GM12891 (cell line): ENCODE measurements at regions not wholly inside any gene's neighbourhood (a gene's known extent, or its start where the extent isn't known, plus 50 kb on each side); places are given as distances from the start of the nearest gene placed in this dataset.
A peak's percentile ranks its signal among the peaks of the same experiment; 100 is the strongest.
"Not testable (repeated sequence)": the region's sequence is repeated elsewhere in the genome, so short reads cannot be mapped to it uniquely, and the experiment has no call there.

ENCODE experiments used
- DNase-seq: peaks from one replicate; pipeline ENCODE4 v3.0.0; 2011; ENCODE audit warnings: low spot score; ENCODE audit not compliant: insufficient read length
- FAIRE-seq: peaks from 2 replicates; lab custom pipeline; 2011; peaks lifted over from hg19 to GRCh38; lab: Jason Lieb, UNC
- PAX5 ChIP-seq: IDR thresholded peaks from 2 replicates; pipeline ENCODE4 v1.6.1; 2011; ENCODE audit warnings: low read length, moderate library complexity, mild to moderate bottlenecking; ENCODE audit not compliant: insufficient read depth, severe bottlenecking
- POLR2A ChIP-seq: IDR thresholded peaks from 2 replicates; pipeline ENCODE4 v1.6.1; 2011; ENCODE audit warnings: low read depth, low read length, control low read depth
- POLR2AphosphoS5 ChIP-seq: IDR thresholded peaks from 2 replicates; pipeline ENCODE4 v1.6.1; 2011; ENCODE audit warnings: low read depth, low read length, control low read depth
- POU2F2 ChIP-seq: IDR thresholded peaks from 2 replicates; pipeline ENCODE4 v1.6.1; 2011; ENCODE audit warnings: low read depth, mild to moderate bottlenecking, control low read depth, low read length, moderate library complexity
- SPI1 ChIP-seq: IDR thresholded peaks from 2 replicates; pipeline ENCODE4 v1.6.1; 2011; ENCODE audit warnings: low read depth, low read length, control low read depth
- TAF1 ChIP-seq: IDR thresholded peaks from 2 replicates; pipeline ENCODE4 v1.6.1; 2011; ENCODE audit warnings: low read depth, low read length, control low read depth

DNA sequence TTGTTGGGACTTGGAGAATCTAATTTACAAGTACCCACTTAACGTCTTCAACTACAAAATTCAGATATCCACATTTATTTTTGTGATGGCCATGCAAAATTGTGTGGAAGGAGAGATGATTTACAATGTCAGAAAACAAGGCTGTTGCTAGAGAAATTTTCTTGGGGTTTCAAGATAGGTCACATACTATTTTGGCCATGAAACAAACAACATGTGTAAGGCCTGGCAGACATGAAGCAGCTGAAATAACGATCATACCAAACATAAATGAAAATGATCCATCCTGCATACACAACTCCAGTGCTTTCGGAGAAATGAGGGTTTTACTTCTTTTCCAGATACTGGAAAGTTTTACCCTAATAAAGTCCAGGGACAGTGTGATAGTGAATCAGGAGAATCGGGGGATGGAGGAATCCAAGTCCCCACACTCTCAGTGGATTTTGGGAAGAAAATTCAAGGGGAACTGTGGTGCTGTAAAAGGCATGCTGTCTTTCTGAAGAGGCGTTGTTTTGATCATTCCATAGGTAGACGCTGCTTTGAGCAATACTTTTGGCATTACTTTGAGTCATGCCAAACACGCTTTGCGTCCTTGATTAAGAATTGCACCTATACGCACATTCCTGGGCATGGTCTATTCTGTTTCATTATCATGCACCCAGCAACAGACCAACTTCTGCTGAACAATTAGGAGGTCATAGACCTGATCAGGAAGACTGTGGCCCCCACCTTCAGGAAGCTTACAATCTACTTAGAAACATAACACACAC lies 79.4 kb downstream of the POU3F3 start:
- TF ChIP-seq PAX5 = no peak
- TF ChIP-seq SPI1 = no peak
- no peak for TF ChIP-seq POU2F2
- no peak for TF ChIP-seq POLR2A
- no peak for TF ChIP-seq POLR2AphosphoS5
- no peak for TF ChIP-seq TAF1
- FAIRE-seq (no peak), DNase-seq (no peak)

DNA sequence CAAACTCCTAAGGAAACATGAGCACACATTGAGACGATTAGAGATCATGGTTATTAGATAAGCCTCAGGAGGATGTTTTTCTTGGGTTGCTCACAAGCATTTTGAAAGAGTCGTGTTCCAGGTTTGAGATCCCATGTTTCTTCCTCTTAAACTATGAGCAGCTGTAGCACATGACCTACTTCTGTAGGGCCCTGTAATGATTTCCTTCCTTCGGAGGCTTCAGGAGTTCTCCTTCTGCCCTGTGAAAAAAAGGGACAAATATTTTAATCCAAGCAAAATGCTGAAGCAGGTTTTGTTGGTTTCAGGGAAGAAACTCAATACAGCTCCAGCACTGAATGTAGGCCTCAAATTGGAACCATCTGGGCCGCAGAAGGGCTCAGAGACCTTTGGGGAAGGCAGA lies 82.6 kb downstream of the POU3F3 start:
- DNase-seq = no peak
- no peak for TF ChIP-seq PAX5
- TF ChIP-seq SPI1 = no peak
- no peak for TF ChIP-seq POLR2AphosphoS5
- no peak for TF ChIP-seq TAF1
- no peak for TF ChIP-seq POU2F2
- no peak for TF ChIP-seq POLR2A
- FAIRE-seq = no peak

DNA sequence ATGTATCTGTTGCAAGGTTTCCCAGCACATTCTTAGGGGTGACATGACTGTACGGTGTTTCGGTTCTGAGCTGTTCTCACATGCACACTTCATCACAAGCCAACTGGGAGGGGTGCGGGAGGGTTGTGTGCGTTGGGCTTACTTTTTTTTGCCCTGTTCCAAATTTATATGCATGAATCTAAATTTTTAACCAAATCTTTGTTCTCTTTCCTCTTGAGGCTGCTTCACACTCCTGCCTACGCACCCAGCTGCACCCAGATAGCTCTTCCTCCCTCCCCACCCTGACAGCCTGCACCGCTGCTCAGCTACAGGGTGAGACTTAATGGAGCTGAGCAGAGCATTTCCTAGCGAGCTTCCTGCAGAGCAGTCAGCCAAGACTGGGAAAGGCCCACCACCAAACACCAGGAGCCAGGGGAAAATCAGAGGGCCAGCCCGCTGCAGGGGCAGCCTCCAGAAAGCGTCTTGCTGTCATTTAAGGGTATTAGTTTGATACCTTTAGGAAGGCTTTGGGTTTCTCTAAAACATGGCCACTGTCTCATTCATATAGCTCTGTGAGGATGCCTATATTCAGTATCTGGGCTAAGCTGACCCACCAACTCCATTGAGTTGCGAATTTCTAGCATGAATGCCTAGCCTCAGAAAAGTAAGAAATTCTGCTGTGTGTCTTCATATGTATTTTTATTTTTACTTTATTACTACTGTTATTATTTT lies 84.5 kb downstream of the POU3F3 start:
- peak; percentile 90 for FAIRE-seq

DNA sequence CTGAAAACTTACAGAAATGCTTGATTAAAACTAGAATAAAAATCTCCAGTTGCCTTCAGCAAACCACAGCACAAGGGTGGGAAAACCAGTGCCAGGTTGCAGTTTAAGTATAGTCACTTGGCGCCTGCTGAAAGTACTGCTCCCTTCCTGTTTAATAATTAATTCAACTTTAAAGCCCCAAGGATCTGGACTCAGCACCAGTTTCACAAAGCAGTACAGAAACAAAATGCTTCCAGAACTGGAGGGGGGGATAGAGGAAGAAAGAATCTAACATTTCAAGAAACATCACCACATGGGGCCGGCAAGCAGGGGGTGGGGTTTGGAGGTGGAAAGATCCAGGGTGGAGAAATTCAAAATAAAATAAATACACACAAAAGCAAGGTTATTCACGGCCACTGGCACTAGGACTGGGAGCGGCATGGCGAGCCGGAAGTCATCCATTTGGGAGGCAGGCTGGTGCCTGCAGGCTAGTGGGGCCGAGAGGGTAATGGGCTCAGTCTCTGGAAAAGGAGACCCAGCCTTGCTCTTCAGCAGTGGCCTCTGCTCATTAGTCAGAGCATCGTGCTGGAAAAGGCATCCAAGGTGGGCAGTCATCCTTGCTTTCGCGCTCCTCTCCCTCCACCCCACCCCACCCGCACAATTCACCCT lies 85.8 kb downstream of the POU3F3 start:
- DNase-seq = no peak
- FAIRE-seq = no peak

More for the DNA sequence above, 84.5 kb downstream of the POU3F3 start:
- DNase-seq = peak; percentile 23
- TF ChIP-seq POLR2A (no peak), SPI1 (0 out of 2 replicates have a peak, but pooled peaks have one; percentile 7)

DNA sequence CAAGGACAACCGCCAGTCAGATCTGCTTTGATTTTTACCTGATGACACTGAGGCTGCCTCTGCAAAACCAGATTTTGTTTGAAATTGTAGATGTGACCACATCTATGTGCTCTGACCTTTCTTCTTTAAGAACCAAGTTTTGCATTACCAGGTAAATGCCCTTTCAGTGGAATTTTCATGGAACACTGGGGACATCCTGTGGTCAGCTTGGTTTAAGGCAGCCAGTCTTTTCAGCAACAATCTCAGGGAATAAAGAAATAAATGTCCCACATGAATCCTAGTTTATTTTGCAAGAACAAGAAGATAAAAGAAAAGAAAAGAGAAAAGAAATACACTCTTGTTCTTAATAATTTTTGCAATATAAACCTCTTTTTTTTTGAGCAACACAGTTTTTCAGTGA lies 90.6 kb downstream of the POU3F3 start:
- TF ChIP-seq PAX5 = no peak
- no peak for TF ChIP-seq POU2F2
- TF ChIP-seq POLR2A = no peak
- TF ChIP-seq POLR2AphosphoS5 = no peak
- no peak for TF ChIP-seq SPI1
- TF ChIP-seq TAF1 = no peak
- FAIRE-seq = no peak
- no peak for DNase-seq

More for the DNA sequence above, 85.8 kb downstream of the POU3F3 start:
- TF ChIP-seq POLR2AphosphoS5 (no peak), POLR2A (no peak), SPI1 (no peak), POU2F2 (no peak), PAX5 (no peak), TAF1 (no peak)

DNA sequence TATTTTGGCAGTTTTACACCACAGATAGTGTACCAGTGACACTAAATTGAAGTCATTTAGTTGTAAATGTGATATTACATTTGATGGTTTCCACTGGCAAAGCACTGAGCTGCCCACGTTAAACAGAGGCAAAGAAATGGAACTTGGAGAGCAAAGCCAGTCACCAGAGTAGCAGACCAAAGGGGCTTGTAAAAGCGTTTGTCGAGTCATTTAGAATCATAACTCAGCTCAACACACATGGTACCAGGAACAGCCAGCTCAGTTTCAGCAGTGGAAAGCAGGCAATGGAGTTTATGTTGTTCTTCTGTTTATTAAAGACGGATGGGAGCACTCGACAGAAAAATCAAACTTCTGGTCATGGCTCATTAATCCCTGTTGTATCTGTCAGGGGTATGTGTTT lies 91.2 kb downstream of the POU3F3 start:
- FAIRE-seq = no peak

DNA sequence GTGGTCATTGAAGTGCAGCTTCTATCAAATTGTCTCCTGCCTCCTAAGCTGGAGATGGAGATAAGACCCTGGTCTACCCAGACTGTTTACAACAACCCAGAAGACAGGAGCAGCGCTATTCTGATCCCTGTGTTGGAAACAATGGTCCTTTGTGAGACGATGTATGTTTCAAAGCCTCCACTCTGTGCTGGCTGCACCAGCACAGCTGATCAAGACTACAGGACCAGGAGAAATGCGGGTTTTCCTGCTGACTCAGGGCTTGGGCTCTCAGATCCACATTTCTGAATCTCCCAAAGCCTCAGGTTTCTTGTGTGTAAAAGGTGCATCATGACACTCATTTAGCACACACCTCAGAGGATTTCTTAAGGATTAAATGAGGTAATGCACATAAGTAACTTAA lies 92.0 kb downstream of the POU3F3 start:
- FAIRE-seq = no peak
- no peak for DNase-seq
- TF ChIP-seq POU2F2 = no peak
- no peak for TF ChIP-seq PAX5
- TF ChIP-seq TAF1 = no peak
- no peak for TF ChIP-seq POLR2A
- TF ChIP-seq SPI1 = no peak
- no peak for TF ChIP-seq POLR2AphosphoS5

More for the DNA sequence above, 91.2 kb downstream of the POU3F3 start:
- TF ChIP-seq POLR2AphosphoS5 = no peak
- no peak for TF ChIP-seq TAF1
- TF ChIP-seq SPI1 = no peak
- TF ChIP-seq PAX5 = no peak
- no peak for TF ChIP-seq POU2F2
- no peak for TF ChIP-seq POLR2A
- no peak for DNase-seq

DNA sequence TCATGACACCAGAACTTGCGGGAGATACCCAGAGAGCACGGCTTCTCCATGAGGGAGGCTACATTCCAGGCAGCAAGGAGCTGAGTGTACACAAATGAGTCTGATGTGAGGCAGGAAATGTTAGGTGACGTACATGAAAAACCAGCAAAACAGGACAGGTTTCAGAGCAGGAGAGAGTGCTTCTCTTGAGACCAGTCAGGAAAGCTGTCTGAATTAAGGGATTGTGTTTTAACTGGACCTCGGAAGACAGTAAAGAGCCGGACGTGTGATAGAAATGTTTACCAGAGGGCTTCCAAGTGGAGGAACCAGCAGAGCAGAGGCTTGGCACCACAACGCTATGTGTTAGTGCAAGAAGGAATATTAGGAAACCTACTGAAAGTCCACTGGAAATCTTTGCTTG lies 90.4 kb upstream of the MRPS9 start:
- not testable (repeated sequence) for FAIRE-seq, DNase-seq

DNA sequence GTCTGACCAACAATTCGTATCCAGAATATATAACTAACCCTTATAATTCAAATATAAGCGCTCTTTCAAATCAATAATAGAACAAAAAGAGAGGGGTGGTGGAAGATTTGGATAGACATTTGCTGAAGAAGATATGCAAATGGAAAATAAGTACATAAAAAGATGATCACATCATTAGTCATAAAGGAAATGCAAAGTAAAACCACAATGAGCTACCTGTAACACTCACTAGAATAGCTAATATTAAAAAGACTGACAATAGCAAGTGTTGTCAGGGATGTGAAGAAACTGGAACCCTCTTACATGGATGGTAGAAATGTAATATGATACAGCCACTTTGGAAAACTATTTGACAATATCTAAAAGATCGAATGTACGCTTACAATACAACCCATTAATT lies 84.9 kb upstream of the MRPS9 start:
- DNase-seq = no peak
- TF ChIP-seq POLR2A = no peak
- TF ChIP-seq TAF1 = no peak
- no peak for TF ChIP-seq POU2F2
- TF ChIP-seq PAX5 = no peak
- TF ChIP-seq POLR2AphosphoS5 = no peak
- TF ChIP-seq SPI1 = no peak

DNA sequence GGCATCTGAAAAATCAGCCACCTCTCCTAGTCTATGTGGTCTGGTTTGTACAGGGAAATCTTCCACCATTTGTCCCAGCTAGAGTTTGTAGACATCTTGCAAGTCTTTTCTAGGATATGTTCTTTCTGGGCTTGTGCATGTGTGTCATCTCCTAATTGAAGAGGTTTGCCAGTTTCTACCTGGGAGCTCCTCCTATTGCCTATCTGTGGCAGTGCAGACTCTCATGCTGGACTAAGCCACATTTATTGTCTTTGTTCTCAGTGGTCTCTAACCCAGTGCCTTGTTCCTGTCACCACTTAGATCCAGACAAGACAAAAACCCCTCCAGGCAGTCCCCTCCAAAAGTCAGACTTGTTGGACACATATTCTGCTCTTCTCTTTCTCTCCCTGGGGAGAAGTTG lies 72.0 kb upstream of the MRPS9 start:
- DNase-seq (no peak), FAIRE-seq (no peak)
- TF ChIP-seq POLR2AphosphoS5 (no peak), POLR2A (no peak)

More for the DNA sequence above, 84.9 kb upstream of the MRPS9 start:
- no peak for FAIRE-seq
